Loucy (cell line): ENCODE measurements at regions not wholly inside any gene's neighbourhood (a gene's known extent, or its start where the extent isn't known, plus 50 kb on each side); places are given as distances from the start of the nearest gene placed in this dataset.

Experiments used
- H2AFZ ChIP-seq: fragments of 200-600 bp; sonication (generic); 2 replicates; pipeline ENCODE4 v1.6.0; 2016; ENCODE audit warnings: antibody characterized with exemption, mild to moderate bottlenecking, low read length, moderate library complexity
- H3F3A ChIP-seq: fragments of 200-600 bp; 2 replicates; pipeline ENCODE4 v1.6.0; 2016; ENCODE audit warnings: antibody characterized with exemption, low read depth, mild to moderate bottlenecking
- H3K27me3 ChIP-seq: fragments of 200-600 bp; sonication (generic); 2 replicates; pipeline ENCODE4 v1.6.1; 2014; ENCODE audit warnings: low read length, mild to moderate bottlenecking; ENCODE audit not compliant: insufficient read depth, poor library complexity, severe bottlenecking
- H3K36me3 ChIP-seq: fragments of 200-600 bp; sonication (generic); 2 replicates; pipeline ENCODE4 v1.6.1; 2016; ENCODE audit warnings: low read length; ENCODE audit not compliant: insufficient read depth
- H3K4me1 ChIP-seq: fragments of 200-600 bp; sonication (generic); 2 replicates; pipeline ENCODE4 v1.5.1; 2014; ENCODE audit warnings: low read length, mild to moderate bottlenecking; ENCODE audit not compliant: insufficient read depth, poor library complexity, severe bottlenecking
- H3K4me2 ChIP-seq: fragments of 200-600 bp; sonication (generic); 2 replicates; pipeline ENCODE4 v1.6.0; 2014; ENCODE audit warnings: antibody characterized with exemption, low read length, low read depth, mild to moderate bottlenecking; ENCODE audit not compliant: poor library complexity, severe bottlenecking
- H3K4me3 ChIP-seq: fragments of 200-600 bp; sonication (generic); 2 replicates; pipeline ENCODE4 v1.5.1; 2014; ENCODE audit warnings: low read length, mild to moderate bottlenecking, mixed read lengths; ENCODE audit not compliant: poor library complexity, severe bottlenecking
- H3K79me2 ChIP-seq: fragments of 200-600 bp; sonication (generic); 2 replicates; pipeline ENCODE4 v1.6.1; 2014; ENCODE audit warnings: low read length; ENCODE audit not compliant: insufficient read depth
- H3K9ac ChIP-seq: fragments of 200-600 bp; sonication (generic); 2 replicates; pipeline ENCODE4 v1.6.0; 2014; ENCODE audit warnings: mild to moderate bottlenecking, low read depth, low read length, moderate library complexity; ENCODE audit not compliant: poor library complexity, severe bottlenecking
- H3K9me2 ChIP-seq: fragments of 200-600 bp; sonication (generic); replicated peaks from 2 replicates; pipeline ENCODE4 v1.6.1; 2016; ENCODE audit warnings: low read depth, low read length, mixed read lengths
- H3K9me3 ChIP-seq: fragments of 200-600 bp; sonication (generic); 2 replicates; pipeline ENCODE4 v1.6.1; 2014; ENCODE audit warnings: mild to moderate bottlenecking, antibody characterized with exemption, low read length, low read depth; ENCODE audit not compliant: insufficient read depth
- H4K20me1 ChIP-seq: fragments of 200-600 bp; sonication (generic); 2 replicates; pipeline ENCODE4 v1.6.0; 2014; ENCODE audit warnings: antibody characterized with exemption, low read length, mild to moderate bottlenecking; ENCODE audit not compliant: insufficient read depth, poor library complexity, severe bottlenecking
- EZH2phosphoT487 ChIP-seq: fragments of 200-600 bp; IDR thresholded peaks from 2 replicates; pipeline ENCODE4 v1.6.1; 2018; ENCODE audit warnings: antibody characterized with exemption, mild to moderate bottlenecking, moderate library complexity, borderline replicate concordance
- TF ChIP-seq, protein P1 (sequence below): fragments of 200-600 bp; sonication (generic); conservative IDR thresholded peaks from 2 replicates; pipeline ENCODE4 v1.5.1; 2014; ENCODE audit warnings: mild to moderate bottlenecking, antibody characterized with exemption, low read length

DNA sequence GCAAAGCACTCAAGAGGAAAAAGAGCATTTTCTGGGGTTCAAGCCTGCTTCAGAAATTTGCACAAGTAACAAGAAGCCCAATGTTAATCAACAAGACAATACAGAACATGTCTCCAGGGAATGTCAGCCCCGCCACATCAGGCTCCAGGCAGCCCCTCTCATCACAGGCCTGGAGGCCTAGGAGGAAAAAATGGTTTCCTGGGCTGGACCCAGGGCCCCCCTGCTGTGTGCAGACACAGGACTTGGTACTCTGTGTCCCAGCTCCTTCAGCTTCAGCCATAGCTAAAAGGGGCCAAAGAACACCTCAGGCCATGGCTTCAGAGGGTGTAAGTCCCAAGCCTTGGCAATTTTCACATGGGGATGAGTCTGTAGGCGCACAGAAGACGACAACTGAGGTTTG lies 802.9 kb upstream of the KLHL29 start:
- TF ChIP-seq EZH2phosphoT487: no peak
- TF ChIP-seq, protein P1, sequence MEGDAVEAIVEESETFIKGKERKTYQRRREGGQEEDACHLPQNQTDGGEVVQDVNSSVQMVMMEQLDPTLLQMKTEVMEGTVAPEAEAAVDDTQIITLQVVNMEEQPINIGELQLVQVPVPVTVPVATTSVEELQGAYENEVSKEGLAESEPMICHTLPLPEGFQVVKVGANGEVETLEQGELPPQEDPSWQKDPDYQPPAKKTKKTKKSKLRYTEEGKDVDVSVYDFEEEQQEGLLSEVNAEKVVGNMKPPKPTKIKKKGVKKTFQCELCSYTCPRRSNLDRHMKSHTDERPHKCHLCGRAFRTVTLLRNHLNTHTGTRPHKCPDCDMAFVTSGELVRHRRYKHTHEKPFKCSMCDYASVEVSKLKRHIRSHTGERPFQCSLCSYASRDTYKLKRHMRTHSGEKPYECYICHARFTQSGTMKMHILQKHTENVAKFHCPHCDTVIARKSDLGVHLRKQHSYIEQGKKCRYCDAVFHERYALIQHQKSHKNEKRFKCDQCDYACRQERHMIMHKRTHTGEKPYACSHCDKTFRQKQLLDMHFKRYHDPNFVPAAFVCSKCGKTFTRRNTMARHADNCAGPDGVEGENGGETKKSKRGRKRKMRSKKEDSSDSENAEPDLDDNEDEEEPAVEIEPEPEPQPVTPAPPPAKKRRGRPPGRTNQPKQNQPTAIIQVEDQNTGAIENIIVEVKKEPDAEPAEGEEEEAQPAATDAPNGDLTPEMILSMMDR: no peak
- H3K79me2 ChIP-seq: no peaks in the 10 kb centered on the region
- H3K4me3 ChIP-seq: no peak overlapping the region
- H3K9me2 ChIP-seq: no peaks in the 10 kb centered on the region
- no peaks in the 10 kb centered on the region for H3F3A ChIP-seq
- no peaks in the 10 kb centered on the region for H4K20me1 ChIP-seq
- peaks cover 3% of the 10 kb centered on the region; the same call in 1 of the 2 replicates for H3K9me3 ChIP-seq
- no peaks in the 10 kb centered on the region for H3K4me1 ChIP-seq
- H3K27me3 ChIP-seq: no peaks in the 10 kb centered on the region
- no peak overlapping the region for H3K4me2 ChIP-seq
- H3K9ac ChIP-seq: no peak overlapping the region
- no peak overlapping the region for H2AFZ ChIP-seq
- no peaks in the 10 kb centered on the region for H3K36me3 ChIP-seq

GRCh38 chr2:22596306-22596705 lies 788.7 kb upstream of the KLHL29 start:
- H3K9me2 ChIP-seq: no peaks in the 10 kb centered on the region
- H3F3A ChIP-seq: no peaks in the 10 kb centered on the region
- no peaks in the 10 kb centered on the region for H3K36me3 ChIP-seq
- H3K79me2 ChIP-seq: no peaks in the 10 kb centered on the region
- H3K4me3 ChIP-seq: no peak overlapping the region
- H3K27me3 ChIP-seq: no peaks in the 10 kb centered on the region
- no peak for TF ChIP-seq EZH2phosphoT487
- TF ChIP-seq, protein P1: no peak
- H3K4me2 ChIP-seq: no peak overlapping the region
- no peaks in the 10 kb centered on the region for H4K20me1 ChIP-seq
- H3K9me3 ChIP-seq: no peaks in the 10 kb centered on the region
- H3K4me1 ChIP-seq: no peaks in the 10 kb centered on the region
- no peak overlapping the region for H2AFZ ChIP-seq
- no peak overlapping the region for H3K9ac ChIP-seq

GRCh38 chr2:22600156-22600555 lies 784.8 kb upstream of the KLHL29 start:
- no peaks in the 10 kb centered on the region for H3K4me1 ChIP-seq
- no peaks in the 10 kb centered on the region for H3K79me2 ChIP-seq
- H3K9me2 ChIP-seq: no peaks in the 10 kb centered on the region
- H3K36me3 ChIP-seq: no peaks in the 10 kb centered on the region
- H3K4me2 ChIP-seq: no peak overlapping the region
- H3F3A ChIP-seq: no peaks in the 10 kb centered on the region
- TF ChIP-seq, protein P1: no peak
- TF ChIP-seq EZH2phosphoT487: no peak
- H3K9me3 ChIP-seq: no peaks in the 10 kb centered on the region
- no peaks in the 10 kb centered on the region for H4K20me1 ChIP-seq
- H3K9ac ChIP-seq: no peak overlapping the region
- H3K27me3 ChIP-seq: no peaks in the 10 kb centered on the region
- H3K4me3 ChIP-seq: no peak overlapping the region
- H2AFZ ChIP-seq: no peak overlapping the region
